HG02623 (cell line): ENCODE measurements at regions not wholly inside any gene's neighbourhood (a gene's known extent, or its start where the extent isn't known, plus 50 kb on each side); places are given as distances from the start of the nearest gene placed in this dataset.
"Not testable (repeated sequence)": the region's sequence is repeated elsewhere in the genome, so short reads cannot be mapped to it uniquely, and the experiment has no call there.

Experiments used
- ATAC-seq: cut with Tn5 transposase; IDR thresholded peaks from one replicate; pipeline ENCODE4 v1.9.1; 2021; ENCODE audit warnings: moderate library complexity; ENCODE audit not compliant: unreplicated experiment

DNA sequence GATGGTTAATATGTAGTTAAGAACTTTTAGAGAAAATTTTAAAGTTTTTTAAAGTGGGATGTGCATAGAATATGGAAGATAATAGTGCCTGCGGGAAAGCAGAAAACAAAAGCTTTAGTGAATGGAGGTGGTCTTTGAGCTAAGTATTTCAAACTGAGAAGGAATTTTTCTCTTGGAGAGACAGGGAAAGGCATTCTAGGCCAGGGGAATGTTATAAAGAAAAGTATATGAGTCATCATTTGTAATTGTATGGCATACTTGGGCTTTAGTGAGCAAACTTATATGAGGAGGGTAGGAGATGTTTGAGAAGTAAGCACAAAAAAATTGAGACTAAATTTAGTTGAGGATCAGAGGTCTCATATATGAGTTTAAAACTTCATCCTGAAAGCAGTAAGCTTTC lies 467.0 kb downstream of the PPARGC1A start:
- ATAC-seq, result no peak

DNA sequence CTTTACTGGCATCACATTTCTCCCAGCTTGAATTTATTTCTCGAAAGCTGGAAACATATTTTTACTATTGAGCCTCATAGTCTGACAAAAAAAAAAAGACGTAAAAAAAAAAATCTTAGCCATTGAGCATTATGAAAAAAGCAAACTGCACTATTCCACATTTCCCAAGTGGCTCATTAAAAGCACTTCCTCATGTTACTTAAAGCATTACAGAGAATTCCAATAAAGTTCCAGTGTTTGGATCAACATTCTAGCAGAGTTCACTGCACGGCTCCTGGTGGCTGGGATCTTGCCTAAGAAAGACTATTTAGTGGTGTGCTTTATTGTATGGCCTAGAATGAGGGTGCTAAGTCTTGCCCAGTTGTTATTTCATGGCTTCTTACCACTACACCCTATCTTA lies 476.2 kb downstream of the PPARGC1A start:
- no peak for ATAC-seq

DNA sequence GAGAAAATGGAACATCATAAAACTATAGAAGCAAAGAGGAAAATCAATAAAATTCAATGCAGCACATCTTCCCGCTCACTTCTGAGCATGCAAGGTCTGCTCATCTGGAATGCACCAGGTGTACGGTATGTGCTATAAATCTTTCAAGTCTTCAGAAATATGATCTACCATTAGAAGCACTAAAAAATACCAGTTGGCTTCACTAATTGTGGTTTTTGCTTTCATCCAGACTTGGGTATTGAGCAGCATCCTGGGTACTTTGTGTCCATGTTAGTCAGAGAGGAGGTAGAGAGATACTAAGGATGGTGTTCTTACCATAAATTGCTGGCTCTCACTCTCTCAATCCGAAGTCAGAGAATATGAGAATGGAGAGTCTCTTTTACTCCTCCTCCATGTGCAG lies 477.1 kb downstream of the PPARGC1A start:
- no peak for ATAC-seq

DNA sequence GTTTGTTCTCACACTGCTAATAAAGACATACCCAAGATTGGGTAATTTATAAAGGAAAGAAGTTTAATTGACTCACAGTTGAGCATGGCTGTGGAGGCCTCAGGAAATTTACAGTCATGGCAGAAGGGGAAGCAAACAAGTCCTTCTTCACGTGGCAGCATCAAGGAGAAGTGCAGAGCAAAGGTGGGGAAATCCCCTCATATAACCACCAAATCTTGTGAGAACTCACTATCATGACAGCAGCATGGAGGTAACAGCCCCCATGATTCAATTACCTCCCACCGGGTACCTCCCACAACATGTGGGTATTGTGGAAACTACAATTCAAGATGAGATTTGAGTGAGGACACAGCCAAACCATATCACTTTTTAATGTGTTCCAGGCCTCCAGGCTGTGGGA lies 480.9 kb downstream of the PPARGC1A start:
- ATAC-seq, result not testable (repeated sequence)

DNA sequence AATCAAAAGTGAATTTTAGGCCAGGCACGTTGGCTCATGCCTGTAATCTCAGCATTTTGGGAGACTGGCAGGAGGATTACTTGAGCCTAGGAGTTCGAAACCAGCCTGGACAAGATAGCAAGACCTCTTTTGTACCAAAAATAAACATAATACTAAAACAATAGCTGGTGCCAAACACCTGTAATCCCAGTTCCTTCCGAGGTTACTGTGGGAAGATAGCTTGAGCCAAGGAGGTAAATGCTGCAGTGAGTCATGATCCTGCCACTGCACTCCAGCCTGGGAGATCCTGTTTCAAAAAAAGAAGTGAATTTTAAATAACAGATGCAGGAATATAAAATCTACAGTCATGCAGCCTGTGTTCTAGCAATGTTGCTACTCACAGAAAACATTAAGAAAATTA lies 488.3 kb downstream of the PPARGC1A start:
- no peak for ATAC-seq

DNA sequence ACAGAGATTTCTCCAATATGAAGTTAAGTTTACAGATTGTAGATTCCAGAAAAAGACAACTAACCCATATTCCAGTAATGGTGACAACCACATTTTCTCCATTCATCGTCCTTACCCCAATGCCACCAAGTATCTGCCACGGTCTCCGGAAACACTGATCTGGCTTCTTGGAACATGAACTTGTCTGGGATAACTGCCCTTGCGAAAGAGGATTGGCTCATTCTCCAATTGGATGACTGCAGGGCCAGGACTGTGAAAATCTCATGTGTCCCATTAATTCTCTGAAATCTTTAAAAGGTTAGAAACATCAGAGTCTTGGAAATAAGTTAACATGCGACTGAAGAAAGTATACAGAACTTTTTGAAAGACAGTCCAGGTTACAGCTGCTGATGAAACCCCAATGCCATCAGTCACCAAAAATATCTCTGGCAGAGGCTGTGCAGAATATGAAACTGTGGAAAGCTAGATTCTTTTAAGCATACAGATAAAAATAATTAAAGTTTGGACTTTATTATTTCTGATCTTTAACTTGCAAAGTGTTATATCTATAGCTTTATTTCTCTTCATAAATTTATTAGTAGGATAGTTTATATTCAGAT lies 496.9 kb downstream of the PPARGC1A start:
- no peak for ATAC-seq

DNA sequence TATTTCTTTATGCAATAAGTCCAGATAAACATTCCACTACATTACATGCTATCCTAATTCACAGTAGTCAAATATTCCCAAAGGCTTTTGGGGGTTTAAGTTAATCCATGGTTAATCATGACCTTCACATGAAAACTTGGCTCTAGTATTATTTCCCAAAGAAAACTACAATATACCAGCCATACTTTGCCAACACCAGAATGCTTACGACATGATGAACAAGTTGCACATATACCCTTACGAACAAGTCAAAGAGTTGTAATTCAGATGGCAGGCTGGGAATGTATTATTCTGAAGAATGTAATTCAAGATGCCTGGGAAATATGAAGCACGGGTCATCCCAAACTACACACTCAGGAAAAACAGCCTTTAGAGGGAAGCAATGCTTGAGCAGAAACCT lies 499.6 kb downstream of the PPARGC1A start:
- ATAC-seq, result no peak

- no peak for ATAC-seq
Measured at GRCh38 chr4:23388699-23389395, 501.0 kb downstream of the PPARGC1A start.

DNA sequence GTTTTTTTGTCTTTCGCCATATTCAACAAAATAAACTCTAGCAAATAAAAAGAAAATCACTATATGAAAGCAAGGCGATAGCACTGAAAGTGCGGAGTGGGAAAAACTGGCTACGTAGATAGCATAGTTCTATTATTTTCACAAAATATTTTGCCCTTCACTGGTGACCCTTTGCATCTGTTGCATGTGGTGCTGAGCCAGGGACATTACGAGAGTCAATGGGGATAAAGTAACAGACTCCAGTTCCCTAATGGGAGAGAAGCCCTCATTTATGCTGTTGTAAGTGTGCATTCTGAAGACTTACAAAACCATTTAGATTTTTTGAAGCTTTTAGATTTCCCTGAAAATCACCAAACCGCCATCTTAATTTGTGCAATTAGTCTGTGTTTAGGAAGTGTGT lies 501.6 kb downstream of the PPARGC1A start:
- ATAC-seq, result no peak

DNA sequence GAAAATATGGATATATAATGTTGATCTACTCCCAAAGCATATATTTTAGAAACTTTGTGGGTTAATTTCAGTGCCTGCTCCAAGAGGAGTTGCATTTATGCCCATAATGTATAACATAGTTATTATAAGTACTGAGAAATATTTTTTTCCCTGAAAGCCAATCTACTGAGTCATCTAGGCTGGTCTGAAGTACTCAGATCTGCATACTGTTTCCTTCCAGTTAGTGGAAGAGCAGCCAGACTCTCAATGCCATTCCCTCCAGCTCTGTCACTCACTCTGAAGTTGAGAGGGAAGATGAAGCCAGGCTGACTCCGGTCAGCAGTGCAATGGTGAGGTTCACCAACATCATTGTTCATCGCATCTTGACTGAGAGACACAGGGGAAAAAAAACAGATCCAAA lies 505.1 kb downstream of the PPARGC1A start:
- no peak for ATAC-seq

DNA sequence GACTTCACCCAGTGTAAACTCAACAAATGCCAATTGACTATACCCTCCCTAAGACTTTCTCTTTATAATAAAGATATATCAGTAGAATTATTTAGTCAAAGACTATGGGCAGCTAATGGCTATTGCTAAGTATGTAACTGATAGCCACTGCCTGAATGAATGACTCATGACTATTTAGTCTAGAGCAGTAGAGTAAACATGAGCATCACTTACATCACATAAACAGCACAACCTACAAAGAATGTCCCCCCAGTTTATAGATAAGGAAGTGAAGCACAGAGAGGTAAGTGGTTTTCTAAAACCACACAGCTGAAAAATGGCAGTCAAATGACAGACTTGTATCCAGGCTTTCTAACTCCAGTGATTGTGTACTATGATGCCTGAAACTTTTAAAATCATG lies 507.0 kb downstream of the PPARGC1A start:
- no peak for ATAC-seq

- ATAC-seq, result no peak
Measured at GRCh38 chr4:23374259-23374658, 515.6 kb downstream of the PPARGC1A start.

DNA sequence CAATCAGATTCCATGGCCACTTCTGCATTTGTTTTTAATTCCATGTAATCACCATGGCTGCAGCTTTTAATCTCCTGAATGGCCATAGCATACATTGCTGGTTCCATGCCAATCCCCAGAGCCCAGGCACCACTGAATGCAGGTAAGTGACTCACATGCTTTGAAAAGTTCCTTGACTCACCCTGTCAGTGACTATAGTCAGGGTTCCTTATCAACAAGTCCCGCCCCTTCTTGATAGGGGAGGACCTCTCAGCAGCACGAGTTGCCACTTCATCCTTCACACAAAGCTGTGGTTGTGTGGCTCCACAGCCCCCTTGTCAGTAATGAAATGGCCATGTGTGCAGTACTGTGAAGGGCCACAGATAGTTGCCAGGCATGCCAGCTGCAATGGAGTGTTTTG lies 516.6 kb downstream of the PPARGC1A start:
- ATAC-seq, result no peak

DNA sequence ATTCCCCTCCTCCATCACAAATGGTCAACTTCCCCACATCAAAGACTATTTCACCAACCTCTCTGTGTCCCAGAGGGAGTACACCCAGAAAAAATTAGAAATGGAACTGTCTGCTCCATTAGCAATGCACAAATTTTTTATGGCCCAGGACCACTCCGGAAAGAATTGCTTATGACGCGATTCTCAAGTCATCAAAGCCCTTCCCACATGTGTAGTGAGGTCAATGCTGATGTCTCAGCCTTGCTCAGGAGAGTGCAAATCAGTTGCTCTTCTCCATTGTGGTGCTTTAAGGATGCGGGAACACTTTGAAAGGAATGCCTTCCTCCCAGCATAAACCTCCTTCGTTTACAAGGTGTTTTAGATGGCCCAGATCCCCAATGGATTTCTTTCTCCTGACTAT lies 518.3 kb downstream of the PPARGC1A start:
- no peak for ATAC-seq

DNA sequence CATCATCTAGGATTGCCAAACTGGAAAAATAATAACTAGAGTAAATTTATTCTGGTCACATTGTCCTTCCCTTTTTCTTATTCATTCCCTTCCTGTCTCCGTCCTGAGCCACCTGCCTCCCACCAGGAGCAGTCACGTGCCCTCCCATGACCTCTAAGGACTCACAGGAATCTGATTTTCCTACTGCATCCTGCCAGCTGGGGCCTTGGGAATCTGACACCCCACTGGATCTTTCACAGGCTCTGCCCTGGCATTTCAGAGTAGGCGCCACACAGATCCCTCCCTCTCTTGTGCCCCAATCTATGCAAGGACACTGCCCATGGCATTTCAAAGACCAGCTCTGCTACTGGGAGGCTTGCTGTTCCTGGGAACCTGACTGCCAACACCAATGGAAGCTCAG lies 520.5 kb downstream of the PPARGC1A start:
- ATAC-seq, result no peak

DNA sequence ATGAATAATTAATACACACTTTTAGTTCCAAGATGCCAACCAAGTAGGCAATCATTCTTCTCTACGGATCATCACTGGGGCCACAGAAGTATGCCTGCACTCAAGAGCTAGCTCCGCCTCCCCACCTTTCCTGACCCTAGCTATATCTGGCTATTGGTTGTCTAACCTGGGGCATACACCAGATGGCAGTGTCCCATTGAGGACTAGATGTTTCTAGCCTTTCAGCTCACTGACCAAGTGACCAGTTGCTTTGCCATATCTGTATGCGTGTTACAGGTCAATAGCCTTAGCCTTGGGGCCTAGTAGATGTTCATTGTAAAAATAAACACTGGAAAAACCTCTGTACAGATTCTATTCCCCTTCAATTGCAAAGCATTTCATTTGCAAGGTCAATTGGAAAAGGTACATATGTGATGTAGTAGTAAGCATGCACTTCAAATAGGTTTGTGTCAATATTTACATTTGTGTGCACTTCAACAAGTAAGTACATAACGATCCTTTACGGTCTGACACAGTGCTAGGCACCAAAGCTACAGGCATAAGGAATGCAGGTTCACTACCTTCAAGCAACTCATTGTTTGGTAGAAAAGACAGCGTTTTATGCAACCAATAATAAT lies 521.7 kb downstream of the PPARGC1A start:
- ATAC-seq, result no peak

GRCh38 chr4:23366557-23366906 lies 523.3 kb downstream of the PPARGC1A start:
- ATAC-seq, result no peak

- ATAC-seq, result no peak
Measured at GRCh38 chr4:23365871-23366556, 523.8 kb downstream of the PPARGC1A start.

- ATAC-seq, result no peak
Measured at GRCh38 chr4:23365086-23365485, 524.8 kb downstream of the PPARGC1A start.

DNA sequence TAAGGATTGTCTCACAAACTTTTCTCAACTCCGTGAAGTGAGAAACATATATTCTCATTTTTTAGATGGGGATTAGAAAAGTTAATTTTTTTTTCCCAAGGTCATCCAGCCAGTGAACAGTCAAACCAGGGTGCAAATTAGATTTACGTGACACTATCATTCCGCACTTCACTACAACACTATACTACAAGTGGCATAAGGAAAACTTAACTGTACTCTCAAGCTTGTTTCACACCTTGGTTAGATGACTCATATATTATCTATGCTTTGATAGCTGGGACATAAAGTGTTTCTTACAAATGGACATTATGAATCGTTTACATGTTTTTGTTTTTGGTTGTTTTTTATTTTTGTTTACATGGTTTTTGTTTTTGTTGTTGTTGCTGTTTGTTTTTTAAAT lies 525.7 kb downstream of the PPARGC1A start:
- no peak for ATAC-seq

- no peak for ATAC-seq
Measured at GRCh38 chr4:23361453-23361852, 528.4 kb downstream of the PPARGC1A start.

- ATAC-seq, result no peak
Measured at GRCh38 chr4:23360718-23361117, 529.1 kb downstream of the PPARGC1A start.
